HFF-Myc (cell line): ENCODE measurements at regions not wholly inside any gene's neighbourhood (a gene's known extent, or its start where the extent isn't known, plus 50 kb on each side); places are given as distances from the start of the nearest gene placed in this dataset.

ENCODE experiments used
- DNase-seq: peaks from one replicate; pipeline ENCODE4 v3.0.0-alpha.2; 2011; ENCODE audit warnings: low read depth; ENCODE audit errors: extremely low read depth
- H3K4me3 ChIP-seq: replicated peaks from 2 replicates; pipeline ENCODE4 v1.5.1; 2011; ENCODE audit warnings: low read depth, mild to moderate bottlenecking, control low read depth, low read length
- CTCF ChIP-seq: IDR thresholded peaks from 2 replicates; pipeline ENCODE4 v1.5.1; 2012; ENCODE audit warnings: mild to moderate bottlenecking, low read depth, low read length, control low read depth; ENCODE audit errors: missing control alignments

DNA sequence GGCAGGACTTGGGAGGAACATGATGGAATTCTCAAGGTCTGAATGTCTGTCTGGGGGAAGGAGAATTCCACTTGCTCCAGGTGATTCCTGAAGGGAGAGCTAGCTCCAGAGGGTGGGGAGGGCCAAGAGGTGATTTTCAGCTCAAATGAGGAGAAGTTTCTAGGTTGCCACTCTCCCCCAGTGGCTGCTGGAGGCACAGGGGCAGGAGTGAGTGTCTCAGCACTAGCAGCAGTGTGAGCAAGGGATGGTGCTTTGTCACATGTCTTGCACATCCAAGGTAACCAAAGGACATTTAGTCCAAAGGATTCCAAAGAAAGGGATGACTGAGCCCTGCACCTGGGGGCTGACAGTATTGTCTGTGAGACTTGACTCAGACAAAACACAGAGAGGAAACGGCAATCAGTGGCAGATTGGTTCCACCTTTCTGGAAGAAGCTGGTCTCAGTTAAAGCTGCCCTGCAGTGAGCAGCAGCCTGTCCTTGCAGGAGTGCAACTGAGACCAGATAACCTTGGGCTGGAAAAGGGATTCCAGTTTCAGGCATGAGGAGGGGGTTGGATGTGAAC, 51.2 kb upstream of the PCBD1 start:
- H3K4me3 ChIP-seq: no peak overlapping the region
- no peak for DNase-seq
- TF ChIP-seq CTCF: no peak

- no peak for TF ChIP-seq CTCF
- DNase-seq: no peak
These were observed 52.6 kb upstream of the PCBD1 start for GRCh38 chr10:70940834-70941568.

GRCh38 chr10:70942125-70942524, 53.8 kb upstream of the PCBD1 start:
- TF ChIP-seq CTCF: no peak
- DNase-seq: no peak
- H3K4me3 ChIP-seq: no peak overlapping the region

More at GRCh38 chr10:70940834-70941568, 52.6 kb upstream of the PCBD1 start:
- no peak overlapping the region for H3K4me3 ChIP-seq

DNA sequence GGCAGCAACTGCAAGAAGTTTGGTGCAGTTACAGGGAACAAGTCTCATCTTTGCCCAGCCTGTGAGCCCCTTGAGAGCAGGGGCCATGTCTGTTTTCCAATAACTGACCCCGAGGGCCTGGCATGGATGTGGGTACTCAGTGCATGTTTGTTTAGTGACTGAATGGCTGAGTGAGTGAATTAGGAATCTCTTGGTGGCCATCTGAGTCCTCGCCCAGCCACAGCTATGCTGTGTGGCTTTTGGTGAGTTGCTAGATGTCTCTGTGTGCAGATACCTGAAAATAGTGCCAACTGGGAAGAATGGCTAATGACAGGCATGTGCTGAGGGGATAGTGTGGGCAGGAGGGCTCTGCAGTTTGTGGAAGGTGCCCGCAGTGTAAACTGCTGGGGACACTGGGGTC, 54.4 kb upstream of the PCBD1 start:
- no peak for DNase-seq
- TF ChIP-seq CTCF: no peak
- H3K4me3 ChIP-seq: no peak overlapping the region

DNA sequence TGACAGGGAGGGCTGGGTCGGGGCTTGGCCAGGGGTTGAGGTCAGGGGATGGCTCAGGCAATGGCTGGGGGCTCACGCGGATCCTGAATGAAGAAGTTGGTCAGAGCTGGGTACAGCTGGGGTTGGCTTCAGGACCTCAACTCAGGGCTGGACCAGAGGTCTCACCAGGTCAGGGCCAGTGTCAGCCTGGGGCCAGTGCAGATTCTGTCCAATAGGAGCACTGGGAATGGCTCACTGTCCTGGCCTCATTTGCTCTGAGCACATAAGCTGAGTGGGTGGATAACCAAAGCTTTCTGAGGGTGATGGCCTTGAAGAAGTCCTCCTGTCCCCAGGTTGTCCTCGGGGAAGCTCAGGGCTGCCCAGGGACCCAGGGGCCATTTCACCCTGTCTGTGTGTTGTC, 54.9 kb upstream of the PCBD1 start:
- no peak for DNase-seq
- TF ChIP-seq CTCF: no peak
- no peak overlapping the region for H3K4me3 ChIP-seq

GRCh38 chr10:70943841-70944466, 55.6 kb upstream of the PCBD1 start:
- no peak overlapping the region for H3K4me3 ChIP-seq
- DNase-seq: no peak
- no peak for TF ChIP-seq CTCF

DNA sequence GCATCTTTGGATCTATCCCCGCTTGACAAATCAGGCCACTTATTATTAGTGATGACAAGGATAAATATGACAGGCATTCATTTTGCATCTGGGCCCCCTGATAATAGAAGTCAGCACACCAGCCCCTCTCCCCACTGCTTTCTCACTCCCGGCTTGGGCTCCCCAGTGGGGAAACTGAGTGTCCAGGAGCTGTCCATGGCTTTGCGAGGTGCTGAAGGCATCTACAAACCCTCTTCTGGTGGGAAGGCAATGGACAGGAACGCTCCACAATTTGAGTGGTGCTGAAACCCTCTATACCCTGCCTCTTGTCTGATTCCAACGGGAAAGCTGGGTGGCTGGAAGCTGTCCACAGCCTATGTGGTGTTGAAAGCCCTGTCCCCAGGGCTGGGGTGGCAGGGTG, 61.7 kb upstream of the PCBD1 start:
- TF ChIP-seq CTCF: no peak
- no peak overlapping the region for H3K4me3 ChIP-seq
- DNase-seq: no peak
